ENCODE measurements at regions not wholly inside any gene's neighbourhood (a gene's known extent, or its start where the extent isn't known, plus 50 kb on each side); places are given as distances from the start of the nearest gene placed in this dataset.
"Not testable (repeated sequence)": the region's sequence is repeated elsewhere in the genome, so short reads cannot be mapped to it uniquely, and the experiment has no call there.

DNA sequence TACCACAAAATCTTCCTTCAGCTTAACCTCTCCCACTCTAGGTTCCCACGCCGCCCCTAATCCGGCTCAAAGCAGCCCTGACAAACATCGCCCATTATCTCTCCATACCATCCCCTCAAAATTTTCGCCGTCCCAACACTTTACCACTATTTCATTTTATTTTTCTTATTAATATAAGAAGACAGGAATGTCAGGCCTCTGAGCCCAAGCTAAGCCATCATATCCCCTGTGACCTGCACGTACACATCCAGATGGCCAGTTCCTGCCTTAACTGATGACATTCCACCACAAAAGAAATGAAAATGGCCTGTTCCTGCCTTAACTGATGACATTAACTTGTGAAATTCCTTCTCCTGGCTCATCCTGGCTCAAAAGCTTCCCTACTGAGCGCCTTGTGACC lies 243.4 kb upstream of the PROK2 start:
- WGBS (ENCODE audit: insufficient coverage), result 92% methylated on average over 5 of the region's 8 CpGs
- not testable (repeated sequence) for DNase-seq (ENCODE audit: low read depth in 4 of 6, low spot score in 6 of 6); H3K4me3 ChIP-seq (ENCODE audit: low read depth, low read length); H3K27me3 ChIP-seq (ENCODE audit: control insufficient read depth, insufficient read depth, low read length); H3K9me3 ChIP-seq (ENCODE audit: control insufficient read depth, insufficient read depth, low read length); H3K27ac ChIP-seq (ENCODE audit: low read depth, low read length); H3K4me1 ChIP-seq (ENCODE audit: control insufficient read depth, insufficient read depth, low read length); H3K36me3 ChIP-seq (ENCODE audit: control insufficient read depth, insufficient read depth, low read length)

DNA sequence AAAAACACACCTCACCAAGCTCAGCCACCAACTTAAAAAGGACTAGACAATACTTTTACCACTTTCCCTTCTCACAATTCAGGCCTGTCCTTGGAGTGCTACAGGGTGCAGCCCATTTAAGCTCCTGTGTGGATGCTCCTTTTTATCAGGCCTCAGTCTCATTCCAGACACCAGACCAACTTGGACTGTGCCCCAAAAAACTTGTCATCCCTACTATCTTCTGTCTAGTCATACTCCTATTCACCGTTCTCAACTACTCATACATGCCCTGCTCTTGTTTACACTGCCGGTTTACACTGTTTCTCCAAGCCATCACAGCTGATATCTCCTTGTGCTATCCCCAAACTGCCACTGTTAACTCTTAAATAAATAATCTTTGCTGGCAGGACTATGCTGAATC lies 242.8 kb upstream of the PROK2 start:
- not testable (repeated sequence) for H3K9me3 ChIP-seq (ENCODE audit: control insufficient read depth, insufficient read depth, low read length); DNase-seq (ENCODE audit: low read depth in 4 of 6, low spot score in 6 of 6); H3K36me3 ChIP-seq (ENCODE audit: control insufficient read depth, insufficient read depth, low read length); H3K27ac ChIP-seq (ENCODE audit: low read depth, low read length); H3K27me3 ChIP-seq (ENCODE audit: control insufficient read depth, insufficient read depth, low read length); H3K4me1 ChIP-seq (ENCODE audit: control insufficient read depth, insufficient read depth, low read length); H3K4me3 ChIP-seq (ENCODE audit: low read depth, low read length)
- 100% methylated on average over 1 of the region's 2 CpGs for WGBS (ENCODE audit: insufficient coverage)

DNA sequence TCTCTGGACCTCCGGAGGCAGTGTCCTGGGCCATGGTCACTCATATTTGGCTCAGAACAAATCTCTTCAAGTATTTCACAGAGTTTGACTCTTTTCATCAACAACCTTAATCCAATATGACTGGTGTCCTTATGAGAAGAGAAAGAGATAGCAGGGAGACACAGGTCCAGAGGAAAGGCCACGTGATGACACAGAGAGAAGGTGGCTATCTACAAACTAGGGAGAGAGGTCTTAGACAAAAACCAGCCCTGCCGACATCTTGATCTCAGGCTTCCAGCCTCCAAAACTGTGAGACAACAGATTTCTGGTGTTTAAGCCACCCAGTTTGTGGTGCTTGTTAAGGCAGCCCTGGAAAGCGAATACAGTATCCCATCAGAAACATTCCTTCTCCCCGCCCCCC lies 237.1 kb upstream of the PROK2 start:
- H3K4me3 ChIP-seq (ENCODE audit: low read depth, low read length), result no peak overlapping the region
- no peaks in the 10 kb centered on the region for H3K27me3 ChIP-seq (ENCODE audit: control insufficient read depth, insufficient read depth, low read length)
- H3K36me3 ChIP-seq (ENCODE audit: control insufficient read depth, insufficient read depth, low read length), result no peaks in the 10 kb centered on the region
- DNase-seq (ENCODE audit: low read depth in 4 of 6, low spot score in 6 of 6), result no peak
- H3K9me3 ChIP-seq (ENCODE audit: control insufficient read depth, insufficient read depth, low read length), result no peaks in the 10 kb centered on the region
- WGBS (ENCODE audit: insufficient coverage), result 86% methylated on average over 3 of the region's 5 CpGs
- H3K27ac ChIP-seq (ENCODE audit: low read depth, low read length), result no peak overlapping the region
- H3K4me1 ChIP-seq (ENCODE audit: control insufficient read depth, insufficient read depth, low read length), result no peaks in the 10 kb centered on the region

DNA sequence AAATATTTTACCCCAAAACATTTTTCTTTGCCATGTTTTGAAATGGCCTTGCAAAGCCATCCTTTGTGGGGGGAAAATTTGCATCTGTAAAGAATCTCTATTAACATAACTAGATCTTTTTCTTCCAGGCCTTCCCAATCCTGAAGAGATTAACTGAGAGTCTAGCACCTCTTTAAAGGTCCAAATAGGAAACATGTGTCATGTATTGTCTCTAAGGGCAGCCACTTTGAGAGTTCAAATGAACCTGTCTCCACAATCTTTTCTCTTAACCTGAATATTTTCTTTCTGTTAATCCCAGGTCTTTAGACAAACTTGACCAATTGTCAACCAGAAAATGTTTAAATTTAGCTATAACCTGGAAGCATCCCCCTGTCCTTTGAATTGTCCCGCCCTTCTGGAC lies 236.6 kb upstream of the PROK2 start:
- Histone ChIP-seq H3K4me3 (ENCODE audit: low read depth, low read length) (no peak overlapping the region), H3K4me1 (ENCODE audit: control insufficient read depth, insufficient read depth, low read length) (no peaks in the 10 kb centered on the region), H3K27me3 (ENCODE audit: control insufficient read depth, insufficient read depth, low read length) (no peaks in the 10 kb centered on the region), H3K9me3 (ENCODE audit: control insufficient read depth, insufficient read depth, low read length) (no peaks in the 10 kb centered on the region), H3K36me3 (ENCODE audit: control insufficient read depth, insufficient read depth, low read length) (no peaks in the 10 kb centered on the region), H3K27ac (ENCODE audit: low read depth, low read length) (no peak overlapping the region)
- DNase-seq (ENCODE audit: low read depth in 4 of 6, low spot score in 6 of 6), result no peak
- 92% methylated on average over 1 of the region's 1 CpG for WGBS (ENCODE audit: insufficient coverage)

DNA sequence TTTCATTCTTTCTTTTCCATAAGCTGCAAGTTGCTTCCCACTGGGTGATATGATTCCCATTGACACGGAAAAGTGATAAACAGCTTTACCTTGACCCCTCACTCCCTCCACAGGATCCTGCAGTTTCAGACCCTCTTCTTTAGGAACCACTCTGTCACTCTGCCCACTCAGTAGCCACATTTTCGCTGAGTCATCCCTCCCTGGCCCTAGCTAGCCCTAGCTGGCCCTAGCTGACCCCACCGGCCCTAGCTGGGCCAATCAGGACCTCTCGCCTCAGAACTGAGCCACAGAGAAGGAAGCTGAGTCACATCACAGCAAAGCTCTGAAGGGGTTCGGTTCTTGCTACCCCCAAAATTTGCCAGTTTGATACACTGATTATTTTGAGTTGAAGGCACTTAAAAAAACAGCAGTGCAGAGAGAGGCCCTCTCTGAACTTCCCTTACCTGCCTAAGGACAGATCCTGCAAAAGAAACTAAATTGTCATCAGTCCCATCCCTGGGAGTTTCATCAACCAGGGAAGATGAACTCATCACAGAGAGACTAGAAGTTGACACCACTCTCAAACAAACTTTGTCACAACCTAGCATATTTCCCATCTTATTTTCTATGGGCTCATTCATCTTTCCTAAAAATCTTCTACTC lies 233.5 kb upstream of the PROK2 start:
- H3K36me3 ChIP-seq (ENCODE audit: control insufficient read depth, insufficient read depth, low read length), result no peaks in the 10 kb centered on the region
- H3K4me3 ChIP-seq (ENCODE audit: low read depth, low read length), result no peak overlapping the region
- 81% methylated on average over 3 of the region's 5 CpGs for WGBS (ENCODE audit: insufficient coverage)
- H3K27ac ChIP-seq (ENCODE audit: low read depth, low read length), result no peak overlapping the region
- H3K27me3 ChIP-seq (ENCODE audit: control insufficient read depth, insufficient read depth, low read length), result no peaks in the 10 kb centered on the region
- no peaks in the 10 kb centered on the region for H3K9me3 ChIP-seq (ENCODE audit: control insufficient read depth, insufficient read depth, low read length)
- H3K4me1 ChIP-seq (ENCODE audit: control insufficient read depth, insufficient read depth, low read length), result no peaks in the 10 kb centered on the region
- no peak for DNase-seq (ENCODE audit: low read depth in 4 of 6, low spot score in 6 of 6)

DNA sequence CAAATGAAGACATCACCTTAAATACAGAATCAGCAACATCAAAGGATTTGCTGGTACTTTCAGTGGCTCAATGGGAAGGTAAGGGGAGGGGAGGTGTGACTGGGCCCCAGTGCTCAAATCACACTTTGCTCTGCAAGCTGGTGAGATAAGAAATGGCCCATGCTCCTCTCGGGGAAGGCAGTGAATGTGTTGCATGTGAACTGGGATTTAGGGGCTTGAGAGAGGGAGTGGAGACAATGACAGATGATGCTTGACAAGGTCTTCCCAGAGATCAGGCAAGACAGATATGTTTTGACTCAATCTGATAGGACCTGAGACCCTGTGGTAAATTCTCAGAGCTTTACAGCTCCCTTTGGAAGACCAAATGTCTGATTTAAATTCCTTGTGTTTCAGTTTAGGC lies 233.0 kb upstream of the PROK2 start:
- Histone ChIP-seq H3K9me3 (ENCODE audit: control insufficient read depth, insufficient read depth, low read length) (no peaks in the 10 kb centered on the region), H3K4me1 (ENCODE audit: control insufficient read depth, insufficient read depth, low read length) (no peaks in the 10 kb centered on the region), H3K27me3 (ENCODE audit: control insufficient read depth, insufficient read depth, low read length) (no peaks in the 10 kb centered on the region), H3K27ac (ENCODE audit: low read depth, low read length) (no peak overlapping the region), H3K4me3 (ENCODE audit: low read depth, low read length) (no peak overlapping the region), H3K36me3 (ENCODE audit: control insufficient read depth, insufficient read depth, low read length) (no peaks in the 10 kb centered on the region)
- DNase-seq (ENCODE audit: low read depth in 4 of 6, low spot score in 6 of 6), result no peak
- 79% methylated on average over 1 of the region's 1 CpG for WGBS (ENCODE audit: insufficient coverage)

DNA sequence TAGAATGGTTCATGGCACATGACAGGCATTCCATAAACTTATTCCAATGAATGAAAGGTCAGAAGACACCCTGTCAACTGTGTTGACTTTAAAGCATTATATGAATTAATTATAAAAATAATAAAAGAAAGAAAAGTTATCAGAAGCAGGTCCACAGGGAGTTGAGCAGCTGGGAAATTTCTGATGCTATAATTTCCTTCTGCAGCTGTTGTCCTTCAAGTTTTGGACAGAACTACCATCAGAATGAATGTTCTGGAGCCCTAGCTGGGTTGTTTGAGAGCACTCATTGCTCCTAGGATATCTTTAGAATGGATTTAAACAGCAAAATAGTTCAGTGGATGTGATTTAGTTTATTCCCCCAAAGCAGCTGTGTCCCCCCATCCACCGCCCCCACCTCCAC lies 232.4 kb upstream of the PROK2 start:
- H3K4me1 ChIP-seq (ENCODE audit: control insufficient read depth, insufficient read depth, low read length), result peaks cover 5% of the 10 kb centered on the region
- no peak for DNase-seq (ENCODE audit: low read depth in 4 of 6, low spot score in 6 of 6)

DNA sequence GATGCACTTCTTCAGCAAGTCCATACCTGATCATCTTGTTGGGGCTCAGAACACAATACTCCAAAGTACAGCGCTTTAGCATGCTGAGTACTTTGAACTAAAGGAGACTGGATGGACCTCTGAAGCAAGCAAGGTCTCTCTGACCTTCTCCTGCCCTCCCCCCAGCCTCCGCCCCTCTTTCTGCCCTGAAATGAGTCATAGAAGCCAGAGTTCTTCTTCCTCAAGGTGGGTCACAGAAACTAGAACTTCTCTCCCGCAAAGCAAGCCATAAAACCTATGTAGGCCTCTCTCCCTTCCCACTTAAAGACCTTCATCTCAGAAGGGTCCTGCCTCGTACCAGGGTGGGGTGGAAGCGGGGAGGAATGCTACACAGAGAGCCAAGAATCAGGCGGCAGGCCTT lies 230.5 kb upstream of the PROK2 start:
- no peak overlapping the region for H3K4me3 ChIP-seq (ENCODE audit: low read depth, low read length)
- peaks cover 12% of the 10 kb centered on the region for H3K4me1 ChIP-seq (ENCODE audit: control insufficient read depth, insufficient read depth, low read length)
- no peak for DNase-seq (ENCODE audit: low read depth in 4 of 6, low spot score in 6 of 6)
- H3K27me3 ChIP-seq (ENCODE audit: control insufficient read depth, insufficient read depth, low read length), result no peaks in the 10 kb centered on the region
- no peaks in the 10 kb centered on the region for H3K9me3 ChIP-seq (ENCODE audit: control insufficient read depth, insufficient read depth, low read length)
- no peaks in the 10 kb centered on the region for H3K36me3 ChIP-seq (ENCODE audit: control insufficient read depth, insufficient read depth, low read length)
- WGBS (ENCODE audit: insufficient coverage), result 100% methylated on average over 2 of the region's 6 CpGs
- no peak overlapping the region for H3K27ac ChIP-seq (ENCODE audit: low read depth, low read length)

More for the DNA sequence above, 232.4 kb upstream of the PROK2 start:
- H3K9me3 ChIP-seq (ENCODE audit: control insufficient read depth, insufficient read depth, low read length), result no peaks in the 10 kb centered on the region
- no peak overlapping the region for H3K27ac ChIP-seq (ENCODE audit: low read depth, low read length)
- H3K4me3 ChIP-seq (ENCODE audit: low read depth, low read length), result no peak overlapping the region
- no CpG with 5 or more reads among the region's 1 CpG for WGBS (ENCODE audit: insufficient coverage)
- H3K27me3 ChIP-seq (ENCODE audit: control insufficient read depth, insufficient read depth, low read length), result no peaks in the 10 kb centered on the region
- H3K36me3 ChIP-seq (ENCODE audit: control insufficient read depth, insufficient read depth, low read length), result no peaks in the 10 kb centered on the region

DNA sequence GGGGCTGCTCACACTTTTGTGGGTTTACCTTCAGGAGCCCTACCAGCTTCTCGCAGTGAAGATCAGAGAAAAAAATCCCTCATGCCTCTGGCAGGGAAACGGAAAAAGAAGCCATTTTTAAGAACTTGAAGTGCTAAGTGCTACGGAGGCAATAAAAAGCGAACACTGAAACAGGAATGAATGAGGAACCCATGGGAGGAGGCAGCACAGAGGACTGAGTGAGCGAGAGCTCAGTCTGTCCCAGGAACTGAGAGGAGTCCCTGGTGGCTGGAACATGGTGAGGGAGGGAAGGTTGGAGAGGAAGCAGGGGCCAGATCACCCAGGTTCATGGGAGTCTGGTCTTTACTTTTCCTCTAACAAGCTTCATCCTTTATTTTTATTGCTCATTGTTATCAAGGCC lies 228.1 kb upstream of the PROK2 start:
- Histone ChIP-seq H3K36me3 (ENCODE audit: control insufficient read depth, insufficient read depth, low read length) (no peaks in the 10 kb centered on the region), H3K4me3 (ENCODE audit: low read depth, low read length) (no peak overlapping the region), H3K27me3 (ENCODE audit: control insufficient read depth, insufficient read depth, low read length) (no peaks in the 10 kb centered on the region), H3K9me3 (ENCODE audit: control insufficient read depth, insufficient read depth, low read length) (no peaks in the 10 kb centered on the region), H3K4me1 (ENCODE audit: control insufficient read depth, insufficient read depth, low read length) (peaks cover 12% of the 10 kb centered on the region), H3K27ac (ENCODE audit: low read depth, low read length) (no peak overlapping the region)
- 28% methylated on average over 5 of the region's 5 CpGs for WGBS (ENCODE audit: insufficient coverage)
- DNase-seq (ENCODE audit: low read depth in 4 of 6, low spot score in 6 of 6), result peak in 2 of 6 donors; percentile 31 to 77

DNA sequence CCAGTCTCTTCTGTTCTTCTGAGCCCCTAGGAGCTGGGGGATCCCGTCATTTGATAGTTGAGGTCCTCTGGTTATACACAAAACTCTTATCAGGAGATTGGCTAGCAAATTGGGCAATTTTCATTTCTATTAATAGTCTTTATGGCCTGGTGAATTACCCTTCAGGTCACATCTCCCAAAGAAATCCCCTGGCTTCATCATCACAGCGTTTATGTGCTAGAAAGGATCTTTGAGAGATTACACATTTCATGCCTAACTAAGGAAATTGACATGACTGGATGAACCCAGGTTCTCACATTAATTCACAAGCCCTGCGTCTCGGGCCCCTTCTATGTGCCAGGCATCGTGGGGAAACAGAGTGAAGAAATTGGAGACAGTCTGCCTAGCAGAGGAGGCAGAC lies 227.4 kb upstream of the PROK2 start:
- H3K9me3 ChIP-seq (ENCODE audit: control insufficient read depth, insufficient read depth, low read length), result no peaks in the 10 kb centered on the region
- H3K4me3 ChIP-seq (ENCODE audit: low read depth, low read length), result no peak overlapping the region
- DNase-seq (ENCODE audit: low read depth in 4 of 6, low spot score in 6 of 6), result peak in 1 of 6 donors; percentile 5
- H3K27ac ChIP-seq (ENCODE audit: low read depth, low read length), result no peak overlapping the region
- H3K4me1 ChIP-seq (ENCODE audit: control insufficient read depth, insufficient read depth, low read length), result peaks cover 12% of the 10 kb centered on the region
- H3K27me3 ChIP-seq (ENCODE audit: control insufficient read depth, insufficient read depth, low read length), result no peaks in the 10 kb centered on the region
- no peaks in the 10 kb centered on the region for H3K36me3 ChIP-seq (ENCODE audit: control insufficient read depth, insufficient read depth, low read length)
- no CpG with 5 or more reads among the region's 5 CpGs for WGBS (ENCODE audit: insufficient coverage)
